SH-SY5Y (cell line): ENCODE measurements at regions not wholly inside any gene's neighbourhood (a gene's known extent, or its start where the extent isn't known, plus 50 kb on each side); places are given as distances from the start of the nearest gene placed in this dataset.

Source experiments
- GATA2 ChIP-seq: IDR thresholded peaks from 2 replicates; pipeline ENCODE4 v1.6.1; 2011; ENCODE audit warnings: mild to moderate bottlenecking, low read depth, low read length
- GATA3 ChIP-seq: IDR thresholded peaks from 2 replicates; pipeline ENCODE4 v1.6.1; 2011; ENCODE audit warnings: low read depth, mild to moderate bottlenecking, low read length, moderate library complexity

DNA sequence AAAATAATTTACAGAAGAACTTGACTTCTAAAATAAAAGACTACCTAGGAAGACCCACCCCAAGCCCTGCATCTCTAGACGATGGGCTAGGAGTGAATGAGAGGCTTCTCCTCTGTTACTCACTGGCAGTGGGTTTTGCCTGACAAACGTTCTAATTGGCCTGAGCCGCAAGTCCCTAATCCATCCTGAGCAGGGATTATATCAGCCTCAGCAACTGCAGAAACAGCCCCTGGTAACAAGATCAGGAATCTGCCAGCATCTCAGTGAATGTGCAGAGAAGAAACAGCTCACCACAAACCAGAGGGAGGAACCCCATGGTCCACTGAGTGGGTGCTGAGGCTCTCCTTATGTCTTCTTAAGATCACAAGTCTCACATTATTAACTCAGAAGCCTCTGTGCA lies 240.6 kb downstream of the BRINP2 start:
- no peak for TF ChIP-seq GATA2
- no peak for TF ChIP-seq GATA3
